HL-60 (cell line): ENCODE measurements at regions not wholly inside any gene's neighbourhood (a gene's known extent, or its start where the extent isn't known, plus 50 kb on each side); places are given as distances from the start of the nearest gene placed in this dataset.

Source experiments
- DNase-seq, 2 experiments: peaks; one replicate each; pipeline ENCODE4 v3.0.0-alpha.2; 2010 to 2020; ENCODE audit warnings: low read depth in 1 of 2, low spot score in 1 of 2
- H3K27ac ChIP-seq: fragments of 250-450 bp; sonication (Bioruptor Pico); replicated peaks from 2 replicates; pipeline ENCODE4 v1.5.1; 2020; ENCODE audit warnings: mild to moderate bottlenecking, moderate library complexity
- H3K27me3 ChIP-seq: fragments of 250-450 bp; sonication (Bioruptor Pico); 2 replicates; pipeline ENCODE4 v1.5.1; 2021; ENCODE audit warnings: mild to moderate bottlenecking, moderate library complexity; ENCODE audit not compliant: insufficient read depth, poor library complexity, severe bottlenecking
- H3K4me3 ChIP-seq: replicated peaks from 2 replicates; pipeline ENCODE4 v1.5.1; 2011; ENCODE audit warnings: mild to moderate bottlenecking, control low read depth, low read length; ENCODE audit not compliant: insufficient read depth
- GABPA ChIP-seq: IDR thresholded peaks from 2 replicates; pipeline ENCODE4 v1.6.1; 2012; ENCODE audit warnings: low read depth
- POLR2AphosphoS5 ChIP-seq: IDR thresholded peaks from 2 replicates; pipeline ENCODE4 v1.6.1; 2012; ENCODE audit warnings: low read depth
- REST ChIP-seq: IDR thresholded peaks from 2 replicates; pipeline ENCODE4 v1.6.1; 2012; ENCODE audit warnings: low read depth; ENCODE audit not compliant: insufficient replicate concordance
- SPI1 ChIP-seq: IDR thresholded peaks from 2 replicates; pipeline ENCODE4 v1.6.1; 2012; ENCODE audit warnings: low read depth, mild to moderate bottlenecking, borderline replicate concordance
- TF ChIP-seq, protein P1 (sequence below): IDR thresholded peaks from one replicate; pipeline ENCODE4 v1.5.1; 2011; ENCODE audit warnings: low read length, control low read depth, inconsistent platforms; ENCODE audit not compliant: insufficient read depth

GRCh38 chr18:22334567-22334966 lies 83.1 kb downstream of the CTAGE1 start:
- H3K27me3 ChIP-seq: no peaks in the 10 kb centered on the region
- H3K4me3 ChIP-seq: no peak overlapping the region
- TF ChIP-seq SPI1 (no peak), GABPA (no peak), REST (no peak), POLR2AphosphoS5 (no peak)
- TF ChIP-seq, protein P1, sequence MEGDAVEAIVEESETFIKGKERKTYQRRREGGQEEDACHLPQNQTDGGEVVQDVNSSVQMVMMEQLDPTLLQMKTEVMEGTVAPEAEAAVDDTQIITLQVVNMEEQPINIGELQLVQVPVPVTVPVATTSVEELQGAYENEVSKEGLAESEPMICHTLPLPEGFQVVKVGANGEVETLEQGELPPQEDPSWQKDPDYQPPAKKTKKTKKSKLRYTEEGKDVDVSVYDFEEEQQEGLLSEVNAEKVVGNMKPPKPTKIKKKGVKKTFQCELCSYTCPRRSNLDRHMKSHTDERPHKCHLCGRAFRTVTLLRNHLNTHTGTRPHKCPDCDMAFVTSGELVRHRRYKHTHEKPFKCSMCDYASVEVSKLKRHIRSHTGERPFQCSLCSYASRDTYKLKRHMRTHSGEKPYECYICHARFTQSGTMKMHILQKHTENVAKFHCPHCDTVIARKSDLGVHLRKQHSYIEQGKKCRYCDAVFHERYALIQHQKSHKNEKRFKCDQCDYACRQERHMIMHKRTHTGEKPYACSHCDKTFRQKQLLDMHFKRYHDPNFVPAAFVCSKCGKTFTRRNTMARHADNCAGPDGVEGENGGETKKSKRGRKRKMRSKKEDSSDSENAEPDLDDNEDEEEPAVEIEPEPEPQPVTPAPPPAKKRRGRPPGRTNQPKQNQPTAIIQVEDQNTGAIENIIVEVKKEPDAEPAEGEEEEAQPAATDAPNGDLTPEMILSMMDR: no peak
- H3K27ac ChIP-seq: no peak overlapping the region
- DNase-seq: no peak

- peak in 1 of 2 experiments; percentile 67 for DNase-seq
- no peak for TF ChIP-seq REST
- TF ChIP-seq, protein P1: peak; percentile 42
- H3K4me3 ChIP-seq: no peak overlapping the region
- H3K27ac ChIP-seq: no peak overlapping the region
- H3K27me3 ChIP-seq: no peaks in the 10 kb centered on the region
These were observed 85.1 kb downstream of the CTAGE1 start for GRCh38 chr18:22332590-22332989.

- Histone ChIP-seq H3K27ac (no peak overlapping the region), H3K4me3 (no peak overlapping the region), H3K27me3 (no peaks in the 10 kb centered on the region)
- DNase-seq: no peak
- TF ChIP-seq GABPA (no peak), SPI1 (no peak; the same call in 1 of the 2 replicates), REST (peak; percentile 70), POLR2AphosphoS5 (no peak)
- TF ChIP-seq, protein P1: no peak
These were observed 87.2 kb downstream of the CTAGE1 start for GRCh38 chr18:22330508-22330907.
